ENCODE measurements at regions not wholly inside any gene's neighbourhood (a gene's known extent, or its start where the extent isn't known, plus 50 kb on each side); places are given as distances from the start of the nearest gene placed in this dataset.

DNA sequence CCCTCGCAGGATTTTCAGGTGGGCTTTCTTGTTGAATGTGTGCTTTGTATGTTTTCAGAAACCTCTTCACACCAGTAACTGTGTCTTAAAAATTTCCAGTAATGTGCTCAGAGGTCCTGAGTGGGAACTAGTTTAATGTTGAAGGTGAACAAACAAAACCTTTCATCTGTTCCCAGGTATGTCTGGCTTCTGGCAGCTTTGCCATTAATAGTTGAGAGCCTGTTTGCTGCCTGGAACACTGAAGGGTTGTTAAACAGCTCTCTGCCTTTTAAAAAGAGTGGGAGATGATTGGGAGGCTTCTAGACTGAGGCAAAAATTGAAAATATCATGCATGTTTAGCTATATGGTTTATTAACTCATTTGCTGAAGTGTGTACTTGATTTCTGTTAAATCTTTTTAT, 161.2 kb upstream of the AGTR2 start:
- DNase-seq (ENCODE audit: insufficient read length) (no peak), FAIRE-seq (no peak)
- no peak for TF ChIP-seq TAF1 (IDR thresholded peaks at IDR 0.05; ENCODE audit: borderline replicate concordance, low read depth, low read length)
- no peak for TF ChIP-seq POLR2AphosphoS5 (IDR thresholded peaks at IDR 0.05; ENCODE audit: low read depth, low read length)
- no peak for TF ChIP-seq POLR2A (IDR thresholded peaks at IDR 0.05; ENCODE audit: low read depth, low read length)

GRCh38 chrX:116009861-116010710, 160.5 kb upstream of the AGTR2 start:
- FAIRE-seq (peak; percentile 9), DNase-seq (ENCODE audit: insufficient read length) (no peak)
- TF ChIP-seq TAF1 (IDR thresholded peaks at IDR 0.05; ENCODE audit: borderline replicate concordance, low read depth, low read length) (no peak), POLR2A (IDR thresholded peaks at IDR 0.05; ENCODE audit: low read depth, low read length) (no peak), POLR2AphosphoS5 (IDR thresholded peaks at IDR 0.05; ENCODE audit: low read depth, low read length) (no peak)

- no peak for DNase-seq (ENCODE audit: insufficient read length)
- no peak for FAIRE-seq
- TF ChIP-seq TAF1 (IDR thresholded peaks at IDR 0.05; ENCODE audit: borderline replicate concordance, low read depth, low read length) (no peak), POLR2A (IDR thresholded peaks at IDR 0.05; ENCODE audit: low read depth, low read length) (no peak), POLR2AphosphoS5 (IDR thresholded peaks at IDR 0.05; ENCODE audit: low read depth, low read length) (no peak)
Observed at GRCh38 chrX:116010939-116011338, 159.6 kb upstream of the AGTR2 start.

DNA sequence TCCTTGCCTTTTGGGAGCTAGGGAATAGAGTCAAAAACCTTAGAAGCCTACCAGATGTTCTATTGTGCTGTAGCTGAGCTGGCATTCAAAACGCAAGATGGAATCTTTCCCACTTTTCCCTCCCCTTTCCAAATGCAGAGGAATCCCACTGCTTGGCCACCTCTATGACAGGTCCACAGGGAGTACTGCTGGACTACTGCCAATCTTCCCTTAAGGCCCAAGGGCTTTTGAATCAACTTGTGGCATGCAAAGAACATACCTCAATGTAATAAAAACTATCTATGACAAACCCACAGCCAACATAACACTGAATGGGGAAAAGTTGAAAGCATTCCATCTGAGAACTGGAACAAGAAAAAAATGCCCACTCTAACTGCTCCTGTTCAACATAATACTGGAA, 139.2 kb upstream of the AGTR2 start:
- FAIRE-seq (no peak), DNase-seq (ENCODE audit: insufficient read length) (no peak)
- TF ChIP-seq POLR2AphosphoS5 (IDR thresholded peaks at IDR 0.05; ENCODE audit: low read depth, low read length): no peak
- no peak for TF ChIP-seq POLR2A (IDR thresholded peaks at IDR 0.05; ENCODE audit: low read depth, low read length)
- TF ChIP-seq TAF1 (IDR thresholded peaks at IDR 0.05; ENCODE audit: borderline replicate concordance, low read depth, low read length): no peak

All from GM12892 (cell line).